ENCODE measurements at regions not wholly inside any gene's neighbourhood (a gene's known extent, or its start where the extent isn't known, plus 50 kb on each side); places are given as distances from the start of the nearest gene placed in this dataset.

DNA sequence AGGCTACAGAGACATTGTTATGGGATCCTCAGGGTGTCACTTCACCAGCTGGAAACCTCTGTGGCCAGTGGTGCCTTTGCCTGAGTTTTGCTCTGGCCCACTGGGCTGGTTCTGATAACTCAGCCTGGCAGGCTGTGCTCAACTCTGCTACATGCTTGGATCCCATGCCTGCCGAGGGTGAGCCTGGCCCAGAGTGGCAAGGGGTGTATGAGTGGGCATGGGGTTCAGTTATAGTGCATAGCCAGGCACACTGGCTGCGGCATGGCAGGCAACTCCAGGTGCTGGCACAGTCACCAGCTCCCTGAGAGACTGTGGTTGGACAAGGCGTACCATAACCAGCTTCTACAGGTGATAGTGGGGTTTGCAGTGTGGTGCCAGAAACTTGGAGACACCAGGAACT, 107.0 kb upstream of the PCDH15 start:
- TF ChIP-seq, protein P1, sequence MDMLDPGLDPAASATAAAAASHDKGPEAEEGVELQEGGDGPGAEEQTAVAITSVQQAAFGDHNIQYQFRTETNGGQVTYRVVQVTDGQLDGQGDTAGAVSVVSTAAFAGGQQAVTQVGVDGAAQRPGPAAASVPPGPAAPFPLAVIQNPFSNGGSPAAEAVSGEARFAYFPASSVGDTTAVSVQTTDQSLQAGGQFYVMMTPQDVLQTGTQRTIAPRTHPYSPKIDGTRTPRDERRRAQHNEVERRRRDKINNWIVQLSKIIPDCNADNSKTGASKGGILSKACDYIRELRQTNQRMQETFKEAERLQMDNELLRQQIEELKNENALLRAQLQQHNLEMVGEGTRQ (CRISPR knock-in tag; IDR thresholded peaks at IDR 0.05), result no peak
- TF ChIP-seq ESRRA (CRISPR knock-in tag; IDR thresholded peaks at IDR 0.05; ENCODE audit: borderline replicate concordance) (no peak), NR2C2 (CRISPR knock-in tag; IDR thresholded peaks at IDR 0.05) (no peak), ELF4 (CRISPR knock-in tag; IDR thresholded peaks at IDR 0.05; ENCODE audit: low read depth) (no peak), TCF7 (CRISPR knock-in tag; IDR thresholded peaks at IDR 0.05; ENCODE audit: low read depth) (no peak), RELA (CRISPR knock-in tag; IDR thresholded peaks at IDR 0.05; ENCODE audit: borderline replicate concordance) (no peak), MYBL2 (CRISPR knock-in tag; IDR thresholded peaks at IDR 0.05) (no peak)
- TF ChIP-seq, protein P2, sequence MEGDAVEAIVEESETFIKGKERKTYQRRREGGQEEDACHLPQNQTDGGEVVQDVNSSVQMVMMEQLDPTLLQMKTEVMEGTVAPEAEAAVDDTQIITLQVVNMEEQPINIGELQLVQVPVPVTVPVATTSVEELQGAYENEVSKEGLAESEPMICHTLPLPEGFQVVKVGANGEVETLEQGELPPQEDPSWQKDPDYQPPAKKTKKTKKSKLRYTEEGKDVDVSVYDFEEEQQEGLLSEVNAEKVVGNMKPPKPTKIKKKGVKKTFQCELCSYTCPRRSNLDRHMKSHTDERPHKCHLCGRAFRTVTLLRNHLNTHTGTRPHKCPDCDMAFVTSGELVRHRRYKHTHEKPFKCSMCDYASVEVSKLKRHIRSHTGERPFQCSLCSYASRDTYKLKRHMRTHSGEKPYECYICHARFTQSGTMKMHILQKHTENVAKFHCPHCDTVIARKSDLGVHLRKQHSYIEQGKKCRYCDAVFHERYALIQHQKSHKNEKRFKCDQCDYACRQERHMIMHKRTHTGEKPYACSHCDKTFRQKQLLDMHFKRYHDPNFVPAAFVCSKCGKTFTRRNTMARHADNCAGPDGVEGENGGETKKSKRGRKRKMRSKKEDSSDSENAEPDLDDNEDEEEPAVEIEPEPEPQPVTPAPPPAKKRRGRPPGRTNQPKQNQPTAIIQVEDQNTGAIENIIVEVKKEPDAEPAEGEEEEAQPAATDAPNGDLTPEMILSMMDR (IDR thresholded peaks at IDR 0.05), result no peak
- TF ChIP-seq, protein P3, sequence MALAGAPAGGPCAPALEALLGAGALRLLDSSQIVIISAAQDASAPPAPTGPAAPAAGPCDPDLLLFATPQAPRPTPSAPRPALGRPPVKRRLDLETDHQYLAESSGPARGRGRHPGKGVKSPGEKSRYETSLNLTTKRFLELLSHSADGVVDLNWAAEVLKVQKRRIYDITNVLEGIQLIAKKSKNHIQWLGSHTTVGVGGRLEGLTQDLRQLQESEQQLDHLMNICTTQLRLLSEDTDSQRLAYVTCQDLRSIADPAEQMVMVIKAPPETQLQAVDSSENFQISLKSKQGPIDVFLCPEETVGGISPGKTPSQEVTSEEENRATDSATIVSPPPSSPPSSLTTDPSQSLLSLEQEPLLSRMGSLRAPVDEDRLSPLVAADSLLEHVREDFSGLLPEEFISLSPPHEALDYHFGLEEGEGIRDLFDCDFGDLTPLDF (CRISPR knock-in tag; IDR thresholded peaks at IDR 0.05), result no peak
- TF ChIP-seq, protein P4, sequence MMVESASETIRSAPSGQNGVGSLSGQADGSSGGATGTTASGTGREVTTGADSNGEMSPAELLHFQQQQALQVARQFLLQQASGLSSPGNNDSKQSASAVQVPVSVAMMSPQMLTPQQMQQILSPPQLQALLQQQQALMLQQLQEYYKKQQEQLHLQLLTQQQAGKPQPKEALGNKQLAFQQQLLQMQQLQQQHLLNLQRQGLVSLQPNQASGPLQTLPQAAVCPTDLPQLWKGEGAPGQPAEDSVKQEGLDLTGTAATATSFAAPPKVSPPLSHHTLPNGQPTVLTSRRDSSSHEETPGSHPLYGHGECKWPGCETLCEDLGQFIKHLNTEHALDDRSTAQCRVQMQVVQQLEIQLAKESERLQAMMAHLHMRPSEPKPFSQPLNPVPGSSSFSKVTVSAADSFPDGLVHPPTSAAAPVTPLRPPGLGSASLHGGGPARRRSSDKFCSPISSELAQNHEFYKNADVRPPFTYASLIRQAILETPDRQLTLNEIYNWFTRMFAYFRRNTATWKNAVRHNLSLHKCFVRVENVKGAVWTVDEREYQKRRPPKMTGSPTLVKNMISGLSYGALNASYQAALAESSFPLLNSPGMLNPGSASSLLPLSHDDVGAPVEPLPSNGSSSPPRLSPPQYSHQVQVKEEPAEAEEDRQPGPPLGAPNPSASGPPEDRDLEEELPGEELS (CRISPR knock-in tag; IDR thresholded peaks at IDR 0.05), result no peak

All from WTC11 (cell line).